GM12873 (cell line): ENCODE measurements at regions not wholly inside any gene's neighbourhood (a gene's known extent, or its start where the extent isn't known, plus 50 kb on each side); places are given as distances from the start of the nearest gene placed in this dataset.

ENCODE experiments used
- CTCF ChIP-seq: IDR thresholded peaks from 2 replicates; pipeline ENCODE4 v1.5.1; 2012; ENCODE audit warnings: low read depth, mild to moderate bottlenecking, moderate library complexity, low read length, control low read depth; ENCODE audit not compliant: insufficient read depth; ENCODE audit errors: missing control alignments

GRCh38 chr2:238646803-238647202, 201.1 kb upstream of the TWIST2 start:
- TF ChIP-seq CTCF = no peak

GRCh38 chr2:238649123-238649522, 198.8 kb upstream of the TWIST2 start:
- TF ChIP-seq CTCF = no peak

GRCh38 chr2:238649936-238650518, 197.9 kb upstream of the TWIST2 start:
- no peak for TF ChIP-seq CTCF

- TF ChIP-seq CTCF = no peak
These were observed 197.3 kb upstream of the TWIST2 start for GRCh38 chr2:238650536-238650935.

GRCh38 chr2:238651306-238652052, 196.4 kb upstream of the TWIST2 start:
- no peak for TF ChIP-seq CTCF

- no peak for TF ChIP-seq CTCF
These were observed 195.7 kb upstream of the TWIST2 start for GRCh38 chr2:238652053-238652770.

- TF ChIP-seq CTCF = no peak
These were observed 195.1 kb upstream of the TWIST2 start for GRCh38 chr2:238652771-238653157.
